Sigmoid colon (tissue), 6 donors: ENCODE measurements at regions not wholly inside any gene's neighbourhood (a gene's known extent, or its start where the extent isn't known, plus 50 kb on each side); places are given as distances from the start of the nearest gene placed in this dataset.

Source experiments
- DNase-seq: peaks from one replicate; pipeline ENCODE4 v3.0.0-alpha.2; 2019
- H3K27ac ChIP-seq, 4 donors: fragments of 200-600 bp; sonication (generic); one replicate each; pipeline ENCODE4 v1.5.1; 2016 to 2019; ENCODE audit warnings: mild to moderate bottlenecking in 1 of 4
- H3K27me3 ChIP-seq, 3 donors: fragments of 200-600 bp; sonication (generic); one replicate each; pipeline ENCODE4 v1.5.1; 2019; ENCODE audit warnings: mild to moderate bottlenecking in 1 of 3
- H3K36me3 ChIP-seq, 4 donors: fragments of 200-600 bp; sonication (generic); one replicate each; pipeline ENCODE4 v1.5.1; 2016 to 2019
- H3K4me1 ChIP-seq, 4 donors: fragments of 200-600 bp; sonication (generic); one replicate each; pipeline ENCODE4 v1.5.1; 2017 to 2019
- H3K4me3 ChIP-seq, 4 donors: fragments of 200-600 bp; sonication (generic); one replicate each; pipeline ENCODE4 v1.5.1; 2017 to 2019; ENCODE audit warnings: mild to moderate bottlenecking in 2 of 4, moderate library complexity in 1 of 4
- H3K9me3 ChIP-seq, 4 donors: fragments of 200-600 bp in 3 of 4; sonication (generic) in 3 of 4; one replicate each; pipeline versions ENCODE4 v1.5.1 to v1.6.1; 2013 to 2019
- CTCF ChIP-seq, 4 experiments: fragments of 450-650 bp in 3 of 4; fragments of 200-600 bp in 1 of 4; IDR thresholded peaks; one replicate each; pipeline ENCODE4 v1.5.1; 2016 to 2019; ENCODE audit warnings: antibody characterized with exemption in 4 of 4, mild to moderate bottlenecking in 3 of 4, moderate library complexity in 2 of 4
- EP300 ChIP-seq, 4 donors: sonication (generic); formaldehyde crosslinking; IDR thresholded peaks; one replicate each; pipeline ENCODE4 v1.6.1; 2017; ENCODE audit warnings: antibody characterized with exemption in 4 of 4
- POLR2A ChIP-seq, 2 donors: fragments of 450-650 bp; IDR thresholded peaks; one replicate each; pipeline ENCODE4 v1.6.1; 2016; ENCODE audit warnings: antibody characterized with exemption in 2 of 2, mild to moderate bottlenecking in 2 of 2, moderate library complexity in 2 of 2
- POLR2AphosphoS5 ChIP-seq, 4 donors: sonication (generic); formaldehyde crosslinking; IDR thresholded peaks; one replicate each; pipeline ENCODE4 v1.6.1; 2017; ENCODE audit warnings: antibody characterized with exemption in 4 of 4
- WGBS, 2 donors: extraction: QIAGEN DNeasy Blood & Tissue Kit; methylation state at CpG; one replicate each; pipeline ENCODE4 v1.1.7; 2013; 5-methylcytosine and 5-hydroxymethylcytosine counted together
- intact Hi-C: fragments of 100-400 bp; cut with DNase I; formaldehyde crosslinking; loops from one replicate; pipeline ENCODE4 v1.15.1; 2023
- donor health status: healthy with polysubstance abuse.
- donor health status: healthy.

GRCh38 chr1:38766125-38766524 is 93.4 kb downstream of the RRAGC start:
- Histone ChIP-seq H3K27ac (no peak overlapping the region), H3K9me3 (no peaks in the 10 kb centered on the region), H3K36me3 (no peaks in the 10 kb centered on the region), H3K4me1 (no peaks in the 10 kb centered on the region), H3K4me3 (no peak overlapping the region), H3K27me3 (peaks cover 0 to 6% (median 0%) of the 10 kb centered on the region in 3 donors)
- TF ChIP-seq EP300 (IDR thresholded peaks at IDR 0.05) (no peak), CTCF (IDR thresholded peaks at IDR 0.05) (no peak), POLR2AphosphoS5 (IDR thresholded peaks at IDR 0.05) (no peak), POLR2A (IDR thresholded peaks at IDR 0.05) (no peak)
- intact Hi-C loops, result no loop called here
- DNase-seq, result no peak
- WGBS, 2 donors, result 77 to 85% methylated on average over 7 of the region's 7 CpGs

- no peak for DNase-seq
- H3K9me3 ChIP-seq, result no peaks in the 10 kb centered on the region
Measured at GRCh38 chr1:38763121-38763520, 96.5 kb downstream of the RRAGC start.

GRCh38 chr1:38760562-38760961 is 99.0 kb downstream of the RRAGC start:
- WGBS, 2 donors, result 26 to 71% methylated on average over 2 of the region's 2 CpGs
- no peaks in the 10 kb centered on the region for H3K9me3 ChIP-seq
- H3K4me3 ChIP-seq, result no peak overlapping the region
- no peaks in the 10 kb centered on the region for H3K27me3 ChIP-seq
- intact Hi-C loops, result no loop called here
- H3K36me3 ChIP-seq, result no peaks in the 10 kb centered on the region
- H3K27ac ChIP-seq, result no peak overlapping the region
- TF ChIP-seq POLR2AphosphoS5 (IDR thresholded peaks at IDR 0.05), result no peak
- no peak for TF ChIP-seq CTCF (IDR thresholded peaks at IDR 0.05)
- no peak for TF ChIP-seq POLR2A (IDR thresholded peaks at IDR 0.05)
- no peak for TF ChIP-seq EP300 (IDR thresholded peaks at IDR 0.05)
- H3K4me1 ChIP-seq, result no peaks in the 10 kb centered on the region
- DNase-seq, result no peak

More at GRCh38 chr1:38763121-38763520, 96.5 kb downstream of the RRAGC start:
- TF ChIP-seq POLR2A (IDR thresholded peaks at IDR 0.05) (no peak), POLR2AphosphoS5 (IDR thresholded peaks at IDR 0.05) (no peak), CTCF (IDR thresholded peaks at IDR 0.05) (no peak), EP300 (IDR thresholded peaks at IDR 0.05) (no peak)
- H3K4me1 ChIP-seq, result no peaks in the 10 kb centered on the region
- H3K27ac ChIP-seq, result no peak overlapping the region
- H3K27me3 ChIP-seq, result peaks cover 0 to 6% (median 0%) of the 10 kb centered on the region in 3 donors
- H3K36me3 ChIP-seq, result no peaks in the 10 kb centered on the region
- no peak overlapping the region for H3K4me3 ChIP-seq
- intact Hi-C loops, result no loop called here
- 64 to 77% methylated on average over 6 of the region's 6 CpGs for WGBS, 2 donors

GRCh38 chr1:38758820-38759219 is 100.8 kb downstream of the RRAGC start:
- no peak for TF ChIP-seq POLR2A (IDR thresholded peaks at IDR 0.05)
- TF ChIP-seq EP300 (IDR thresholded peaks at IDR 0.05), result no peak
- no peak for TF ChIP-seq CTCF (IDR thresholded peaks at IDR 0.05)
- TF ChIP-seq POLR2AphosphoS5 (IDR thresholded peaks at IDR 0.05), result no peak
- DNase-seq, result no peak
- Histone ChIP-seq H3K36me3 (no peaks in the 10 kb centered on the region), H3K27ac (no peak overlapping the region), H3K4me1 (no peaks in the 10 kb centered on the region), H3K4me3 (no peak overlapping the region), H3K9me3 (no peaks in the 10 kb centered on the region), H3K27me3 (no peaks in the 10 kb centered on the region)
- intact Hi-C loops, result no loop called here
- WGBS, 2 donors, result 57 to 60% methylated on average over 5 of the region's 5 CpGs

- H3K4me3 ChIP-seq, result no peak overlapping the region
- intact Hi-C loops, result no loop called here
- no peaks in the 10 kb centered on the region for H3K36me3 ChIP-seq
- peaks cover 0 to 5% (median 0%) of the 10 kb centered on the region in 3 donors for H3K27me3 ChIP-seq
- WGBS, 2 donors, result 25 to 41% methylated on average over 16 of the region's 16 CpGs
- no peaks in the 10 kb centered on the region for H3K9me3 ChIP-seq
- no peak for DNase-seq
- no peak overlapping the region for H3K27ac ChIP-seq
- no peak for TF ChIP-seq POLR2A (IDR thresholded peaks at IDR 0.05)
- no peak for TF ChIP-seq CTCF (IDR thresholded peaks at IDR 0.05)
- no peaks in the 10 kb centered on the region for H3K4me1 ChIP-seq
Measured at GRCh38 chr1:38746941-38747600, 112.5 kb downstream of the RRAGC start.
